Germinal center (tissue), 1 donor: ENCODE measurements at regions not wholly inside any gene's neighbourhood (a gene's known extent, or its start where the extent isn't known, plus 50 kb on each side); places are given as distances from the start of the nearest gene placed in this dataset.

ENCODE experiments used
- DNase-seq: peaks from one replicate; pipeline ENCODE4 v3.0.0; 2012; ENCODE audit warnings: mixed read lengths, low spot score

DNA sequence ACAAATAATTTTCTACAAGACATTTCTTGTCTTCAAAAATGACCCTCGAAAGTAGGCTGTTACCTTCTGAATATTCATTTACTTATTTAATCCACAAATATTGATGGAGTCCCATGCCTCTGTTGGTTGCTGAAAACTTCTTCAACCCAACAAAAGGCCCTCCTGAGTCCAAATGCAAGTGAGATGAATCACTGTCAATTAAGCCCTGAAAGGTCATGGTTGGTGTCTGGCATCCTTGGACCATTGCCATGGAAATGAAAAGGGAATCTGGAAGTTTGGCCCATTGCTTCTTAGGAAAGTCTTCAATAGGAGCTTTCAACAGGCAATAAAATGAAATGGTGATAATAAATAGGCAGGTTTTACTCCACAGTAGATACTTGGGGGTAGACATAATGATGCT lies 364.7 kb upstream of the DYNLRB2 start:
- no peak for DNase-seq

DNA sequence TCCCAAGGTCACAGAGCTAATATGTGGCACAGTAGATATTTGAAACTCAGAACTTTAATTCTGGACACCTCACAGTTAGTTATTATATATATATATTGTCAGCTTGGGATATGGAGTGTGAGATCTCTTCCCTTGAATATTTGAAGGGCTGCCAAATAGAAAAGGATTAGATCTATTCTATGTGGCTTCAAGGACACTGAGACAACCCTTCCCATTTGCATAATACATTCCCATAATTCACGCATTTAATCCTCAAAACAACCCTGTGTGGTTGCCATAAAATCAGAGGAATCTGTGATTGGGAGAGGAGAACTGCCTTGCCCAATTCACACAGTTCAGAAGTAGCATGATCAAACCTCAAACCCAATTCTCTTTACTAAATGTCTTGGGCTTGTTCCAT lies 365.8 kb upstream of the DYNLRB2 start:
- DNase-seq, result no peak

DNA sequence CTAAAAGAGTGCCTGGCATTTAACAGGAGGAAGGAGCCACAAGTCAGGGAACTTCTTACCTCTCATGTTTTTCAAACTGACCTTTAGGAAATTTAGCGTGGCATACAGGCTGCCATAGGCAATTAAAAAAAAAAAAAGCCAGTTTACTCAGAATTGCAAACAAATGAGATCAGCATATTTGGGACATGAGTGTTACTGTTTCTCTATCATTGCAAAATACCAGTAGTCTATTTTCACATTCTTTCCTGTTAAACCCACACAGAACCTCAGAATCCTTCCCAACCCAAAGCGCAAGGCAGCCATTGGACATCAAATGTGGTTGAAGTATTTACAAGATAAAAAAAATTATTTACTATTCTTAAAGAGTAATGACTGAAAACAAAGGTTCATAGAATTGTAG lies 366.4 kb upstream of the DYNLRB2 start:
- DNase-seq, result no peak

DNA sequence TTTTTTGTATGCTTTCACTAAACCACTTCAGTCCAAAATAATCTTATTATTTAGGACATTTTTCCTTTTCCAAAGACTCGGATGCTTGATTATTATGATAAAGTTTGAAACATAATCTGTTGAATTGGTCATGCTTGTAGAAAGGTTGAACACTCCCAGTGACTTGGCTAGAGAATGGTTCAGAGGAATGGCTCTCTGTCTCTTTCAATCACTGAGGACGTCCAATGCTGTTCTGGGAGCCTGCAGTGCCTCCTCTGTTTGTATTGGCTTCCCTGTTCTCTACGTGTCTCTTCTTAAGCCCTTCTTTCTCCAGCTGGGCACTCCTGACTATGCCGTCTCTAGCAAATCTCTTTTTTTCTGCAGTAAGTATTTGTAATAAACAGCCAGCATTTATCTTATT lies 369.0 kb upstream of the DYNLRB2 start:
- DNase-seq, result no peak

DNA sequence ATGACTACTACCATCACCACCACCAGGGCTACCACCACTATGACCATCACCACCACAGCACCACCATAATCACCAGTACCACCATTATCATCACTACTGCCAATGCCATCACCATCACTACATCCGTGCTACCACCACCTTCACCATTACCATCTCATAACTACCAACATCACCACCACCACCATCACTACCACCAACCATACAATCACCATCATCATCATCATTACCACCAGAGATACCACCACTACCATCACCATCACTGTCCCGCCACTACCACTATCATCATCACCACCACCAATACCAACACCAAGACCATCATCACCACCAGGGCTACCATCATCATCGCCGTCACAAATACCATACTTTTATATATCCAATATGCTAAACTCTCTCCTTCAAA lies 369.6 kb upstream of the DYNLRB2 start:
- no peak for DNase-seq

DNA sequence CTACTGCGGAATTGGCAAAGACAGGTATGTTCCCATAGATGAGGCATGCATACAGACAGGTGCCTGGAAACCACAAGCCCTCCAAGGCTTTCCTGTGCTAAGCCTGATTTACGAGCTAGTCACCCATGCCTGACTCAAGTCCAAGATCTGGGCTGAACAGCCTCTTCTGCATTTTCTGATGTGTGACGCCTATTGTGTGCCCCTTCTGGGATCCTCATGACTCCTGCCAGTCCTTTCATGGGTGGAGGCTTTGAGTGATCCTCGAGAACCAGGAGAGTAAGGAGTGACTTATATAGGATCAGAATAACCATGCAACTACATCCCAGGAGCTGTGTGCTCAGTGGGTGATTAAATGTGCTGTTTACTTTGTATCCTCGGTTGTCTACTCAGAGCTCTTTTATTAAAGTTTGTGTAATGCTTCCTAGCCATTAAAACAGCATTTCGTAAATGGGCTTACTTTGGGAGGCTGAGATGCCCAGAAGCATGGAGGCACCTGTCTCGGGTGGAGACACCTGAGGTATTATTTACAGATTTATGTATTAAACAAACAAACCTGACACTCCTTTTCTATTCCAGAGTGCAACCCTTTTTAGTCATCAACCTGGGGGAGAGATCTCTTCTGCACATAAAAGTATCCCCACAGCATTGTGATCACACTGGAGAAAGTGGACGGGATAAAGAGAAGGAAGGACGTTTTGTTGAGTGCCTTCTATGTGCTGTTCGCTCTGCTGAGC lies 373.0 kb upstream of the DYNLRB2 start:
- no peak for DNase-seq

DNA sequence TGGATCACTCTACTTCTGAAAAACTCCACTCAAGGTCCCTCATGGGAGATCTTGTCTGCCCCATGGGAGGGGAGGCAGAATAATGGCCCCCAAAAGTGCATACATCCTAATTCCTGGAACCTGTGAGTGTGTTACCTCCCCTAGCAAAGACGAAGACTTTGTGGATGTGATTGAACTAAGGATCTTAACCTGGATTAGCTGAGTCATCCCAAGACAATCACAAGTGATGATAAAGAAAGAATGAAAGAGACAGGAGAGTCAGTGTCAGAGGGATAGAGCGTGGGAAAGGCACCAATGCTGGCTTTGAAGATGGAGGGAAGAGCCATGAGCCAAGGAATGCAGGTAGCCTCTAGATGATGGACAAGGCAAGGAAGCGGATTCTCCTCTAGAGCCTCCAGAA lies 374.7 kb upstream of the DYNLRB2 start:
- no peak for DNase-seq

DNA sequence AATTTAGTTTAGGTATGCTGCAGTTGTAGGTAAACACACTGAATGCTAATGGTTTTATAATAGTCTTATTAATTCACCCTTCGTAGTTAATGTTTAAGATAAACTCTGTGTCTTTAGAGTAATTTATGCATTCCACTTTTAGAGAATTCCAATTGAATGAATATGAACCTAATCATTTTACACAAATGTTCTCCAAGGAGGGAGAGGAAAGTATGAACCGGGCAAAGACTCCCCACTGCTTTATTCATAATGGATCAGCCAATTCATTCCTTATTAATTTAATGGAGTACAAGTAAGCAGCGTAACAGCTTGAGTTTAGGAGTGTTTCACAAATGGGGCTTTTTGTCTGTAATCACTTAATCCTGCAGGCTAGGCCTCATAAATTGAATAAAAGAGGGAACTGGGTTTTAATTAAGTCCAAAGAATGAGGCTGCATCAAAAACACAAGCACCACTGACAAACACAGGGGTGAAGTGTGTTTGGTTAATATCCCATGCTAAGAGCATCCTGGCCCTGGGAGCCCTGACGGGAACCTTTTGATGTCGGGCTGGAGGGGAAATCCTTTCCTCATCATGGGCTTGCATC lies 375.7 kb upstream of the DYNLRB2 start:
- DNase-seq, result no peak

DNA sequence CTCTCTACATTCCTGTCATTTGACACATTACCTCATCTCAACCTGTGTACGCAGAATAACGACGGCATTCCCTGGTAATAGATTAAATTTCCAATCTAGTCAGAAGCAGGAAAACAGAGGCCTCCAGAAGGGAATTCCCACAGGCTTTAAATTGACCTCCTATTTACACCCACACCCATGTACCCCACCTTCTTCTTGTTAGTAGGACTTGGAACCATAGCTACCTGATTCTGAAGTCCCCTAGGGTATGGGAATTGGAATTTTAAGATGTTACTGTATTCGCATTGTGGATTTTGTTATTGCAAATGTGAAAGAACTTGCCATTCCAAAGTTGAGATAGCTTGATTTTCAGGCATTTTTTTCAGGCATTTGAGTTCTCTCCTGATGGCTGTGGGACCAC lies 377.5 kb upstream of the DYNLRB2 start:
- no peak for DNase-seq

DNA sequence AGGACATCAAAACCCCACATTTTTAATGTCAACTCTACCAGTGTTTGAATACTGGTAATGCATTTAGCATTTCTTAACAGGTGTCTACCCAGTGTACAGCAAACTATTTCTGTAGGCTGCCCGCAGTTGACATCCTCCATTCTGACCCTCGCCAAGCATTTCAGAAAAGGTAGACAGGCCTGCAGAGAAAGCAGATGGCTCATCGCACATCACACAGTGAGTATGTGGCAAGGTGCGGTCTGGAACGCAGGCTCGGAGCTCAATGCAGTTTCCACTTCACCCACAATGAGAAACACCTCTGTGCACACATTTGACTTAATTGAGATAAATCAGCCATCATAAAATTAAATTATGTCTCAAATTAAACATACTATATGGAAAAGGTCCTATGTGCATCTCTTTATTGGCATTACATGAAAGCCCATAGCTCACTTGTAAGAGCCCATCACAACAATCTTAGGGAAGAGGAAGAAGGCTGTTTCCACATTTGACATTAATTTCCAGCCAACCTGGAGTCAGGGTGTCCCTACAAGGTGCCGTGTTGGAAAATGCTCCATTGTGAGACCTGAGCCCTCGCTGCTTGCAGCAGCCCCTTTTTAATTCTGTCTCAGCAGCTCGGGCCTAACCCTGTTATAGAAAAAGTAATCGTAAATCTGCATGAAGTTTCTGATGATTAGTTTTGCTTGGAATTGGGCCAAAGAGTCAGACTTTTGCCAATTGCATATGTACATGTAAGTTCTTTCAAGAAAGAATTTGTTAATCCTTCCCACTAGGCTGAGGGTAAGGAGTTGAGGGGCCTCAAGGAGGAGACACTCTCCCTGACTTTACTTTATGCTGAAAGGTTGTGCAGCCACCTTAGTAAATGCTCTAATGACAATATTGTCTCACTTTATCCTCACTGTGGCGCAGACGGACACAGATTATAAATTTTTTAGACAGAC lies 378.7 kb upstream of the DYNLRB2 start:
- DNase-seq, result no peak

DNA sequence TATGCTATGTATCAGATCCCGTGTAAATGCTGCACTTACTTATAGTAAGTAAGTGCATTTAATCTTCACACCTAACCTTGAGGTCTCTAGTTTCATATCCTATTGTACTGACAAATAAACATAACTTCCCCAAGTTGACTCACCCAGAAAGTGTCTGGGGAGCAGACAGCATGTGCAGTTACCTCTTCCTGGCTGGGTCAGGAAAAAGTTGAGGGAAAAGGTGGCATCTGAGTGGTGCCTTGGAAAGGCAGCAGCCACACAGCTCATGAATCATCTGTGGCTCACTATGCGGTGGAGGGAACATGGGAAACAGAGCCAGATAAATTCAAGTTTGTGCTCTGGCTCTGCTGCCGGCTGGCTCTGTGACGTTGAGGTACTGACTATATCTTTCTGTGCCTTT lies 382.0 kb upstream of the DYNLRB2 start:
- no peak for DNase-seq

DNA sequence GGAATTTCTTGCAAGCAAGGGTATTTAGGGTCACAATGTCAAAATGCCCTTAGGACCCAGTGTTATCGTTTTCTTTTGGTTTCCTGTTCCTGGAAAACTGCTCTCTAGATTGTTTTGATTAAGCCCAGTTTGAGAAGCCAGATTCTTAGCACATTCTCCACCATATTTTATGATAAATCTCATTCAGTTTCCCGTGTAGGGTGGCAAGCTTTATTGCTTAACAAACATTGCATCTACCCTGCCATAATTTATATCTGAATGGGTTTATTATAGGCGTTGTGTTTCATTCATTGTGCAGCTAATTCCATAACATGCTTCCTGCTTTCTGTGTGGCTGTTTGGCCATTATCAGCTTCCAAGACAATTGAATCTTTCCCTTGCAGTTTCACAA lies 389.1 kb upstream of the DYNLRB2 start:
- DNase-seq, result no peak

DNA sequence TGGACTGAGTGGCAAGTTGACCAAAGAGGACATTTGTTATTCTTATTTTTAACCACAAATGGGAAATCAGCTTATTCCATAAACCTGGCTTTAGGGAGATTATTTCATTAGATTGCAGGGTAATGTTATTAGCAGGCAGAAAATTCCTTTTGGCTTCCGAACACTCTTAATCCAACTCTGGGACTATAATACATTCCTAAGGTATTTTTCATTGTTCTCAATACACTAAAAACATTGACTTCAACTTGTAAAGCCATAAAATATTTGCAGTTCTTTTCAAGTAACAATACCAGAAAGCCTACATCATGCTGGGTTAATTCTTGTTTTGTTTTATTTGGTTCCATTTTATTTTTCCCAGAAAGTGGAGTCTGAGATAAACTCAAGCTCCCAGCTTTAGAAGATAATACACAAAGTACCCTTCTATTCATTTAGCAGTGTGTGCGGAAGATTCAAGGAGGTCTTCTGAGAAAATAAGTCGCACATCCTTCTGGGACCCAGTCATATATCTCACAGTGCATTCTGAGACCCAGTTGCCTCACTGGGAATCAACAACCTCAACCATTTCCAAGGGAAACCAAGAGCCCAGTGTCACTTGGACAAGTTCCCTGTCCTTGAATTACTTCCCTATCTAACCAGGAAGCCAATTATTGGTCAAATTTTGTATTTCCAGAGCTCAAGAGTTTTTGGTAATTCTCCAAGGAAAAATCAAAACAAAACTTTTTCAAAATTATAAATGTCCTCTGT lies 389.6 kb upstream of the DYNLRB2 start:
- no peak for DNase-seq

DNA sequence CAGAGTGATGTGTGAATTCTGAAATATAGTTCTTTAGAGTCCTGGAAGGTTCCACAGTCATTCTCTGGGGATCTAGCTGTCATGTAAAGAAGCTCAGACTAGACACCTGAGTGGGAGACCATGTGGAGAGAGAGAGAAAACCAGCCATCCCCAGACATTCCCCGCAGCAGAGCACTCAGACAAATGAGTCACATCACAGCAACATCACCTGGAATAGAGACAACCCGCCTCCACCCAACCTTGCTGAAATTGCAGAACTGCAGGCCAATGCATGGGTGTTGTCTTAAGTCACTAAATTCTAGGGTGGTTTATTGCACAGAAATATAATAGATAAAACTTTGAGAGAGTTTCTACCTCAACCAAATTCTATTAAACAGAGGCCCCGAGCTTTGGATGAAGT lies 392.0 kb upstream of the DYNLRB2 start:
- DNase-seq, result no peak

DNA sequence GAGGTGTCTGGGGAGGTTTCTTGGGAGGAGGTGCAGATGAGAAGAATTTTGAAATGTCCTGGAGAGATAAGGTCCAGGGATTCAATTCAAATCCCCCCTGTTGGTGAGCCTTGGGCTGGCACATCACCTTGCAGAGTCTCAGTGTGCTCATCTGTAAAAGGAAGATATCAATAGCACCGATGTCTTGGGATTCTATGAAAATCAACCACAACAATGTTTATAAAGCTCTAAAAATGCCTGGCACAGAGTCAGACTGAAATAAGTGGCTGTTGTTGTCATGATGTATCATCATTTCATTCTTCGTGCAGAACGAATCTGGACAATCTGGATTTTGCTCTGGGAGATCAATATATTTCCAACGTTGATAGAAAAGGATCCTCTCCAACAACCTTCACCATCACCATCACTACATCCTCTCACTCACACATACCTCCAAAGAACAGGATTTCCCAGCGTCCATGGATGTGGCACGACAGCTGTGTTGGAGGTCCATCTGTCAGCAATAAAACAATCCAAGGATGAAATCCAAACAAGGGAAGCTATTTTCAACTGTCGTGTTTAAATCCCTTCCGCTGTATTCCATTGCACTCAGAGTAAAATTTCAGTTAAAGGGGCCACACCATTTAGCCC lies 393.7 kb upstream of the DYNLRB2 start:
- DNase-seq, result no peak

DNA sequence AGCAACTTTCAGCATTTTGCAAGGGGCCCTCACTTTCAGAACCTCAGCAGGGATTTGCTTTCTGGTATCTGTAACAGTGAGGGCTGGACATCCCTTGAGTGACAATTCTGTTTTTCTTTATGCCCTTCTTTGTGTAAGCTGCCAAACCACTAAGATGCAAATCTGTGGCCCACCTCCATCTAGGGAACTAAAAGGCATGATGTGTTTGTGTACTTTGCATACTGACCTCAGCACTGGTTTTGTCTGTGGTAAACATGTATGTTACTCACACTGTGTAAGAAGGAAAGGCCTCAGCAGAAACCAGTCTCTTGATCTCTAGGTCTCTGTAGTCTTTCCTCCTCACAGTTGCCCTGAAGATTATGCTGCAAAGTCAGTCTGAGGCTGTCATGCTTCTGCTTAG lies 396.6 kb upstream of the DYNLRB2 start:
- no peak for DNase-seq

DNA sequence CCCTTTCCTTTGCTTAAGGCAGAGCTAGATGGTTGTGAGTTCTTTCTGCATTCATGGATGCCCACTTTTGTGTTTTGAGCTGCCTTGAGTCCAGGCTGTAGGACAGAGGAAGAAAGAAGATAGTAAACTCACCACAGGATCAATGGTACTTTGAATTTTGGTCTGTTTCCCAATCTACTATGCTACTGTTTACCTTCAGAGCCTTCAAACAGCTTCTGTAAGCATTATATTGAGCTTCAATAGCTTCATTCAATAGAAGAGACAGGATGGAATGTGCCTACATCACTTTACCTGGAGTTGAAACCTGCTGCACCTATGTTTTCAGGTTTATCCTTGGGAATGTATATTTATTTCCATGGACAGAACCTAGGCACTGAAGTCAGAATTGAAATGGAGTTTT lies 397.9 kb upstream of the DYNLRB2 start:
- DNase-seq, result no peak

DNA sequence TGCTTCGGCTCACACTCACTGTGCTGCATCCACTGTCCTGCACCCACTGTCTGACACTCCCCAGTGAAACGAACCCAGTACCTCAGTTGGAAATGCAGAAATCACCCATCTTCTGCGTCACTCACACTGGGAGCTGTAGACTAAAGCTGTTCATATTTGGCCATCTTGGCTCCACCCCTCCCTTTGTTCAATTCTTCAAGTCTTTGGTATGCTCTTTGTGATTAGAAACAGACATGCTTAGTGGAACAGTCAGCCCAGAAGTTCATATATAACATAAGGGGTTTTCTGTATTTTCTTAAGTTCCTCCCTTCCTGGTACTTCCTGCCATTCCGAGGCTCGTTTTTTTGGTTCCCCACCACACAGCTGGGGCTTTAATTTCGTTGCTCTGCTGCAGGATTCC lies 398.5 kb upstream of the DYNLRB2 start:
- DNase-seq, result no peak

DNA sequence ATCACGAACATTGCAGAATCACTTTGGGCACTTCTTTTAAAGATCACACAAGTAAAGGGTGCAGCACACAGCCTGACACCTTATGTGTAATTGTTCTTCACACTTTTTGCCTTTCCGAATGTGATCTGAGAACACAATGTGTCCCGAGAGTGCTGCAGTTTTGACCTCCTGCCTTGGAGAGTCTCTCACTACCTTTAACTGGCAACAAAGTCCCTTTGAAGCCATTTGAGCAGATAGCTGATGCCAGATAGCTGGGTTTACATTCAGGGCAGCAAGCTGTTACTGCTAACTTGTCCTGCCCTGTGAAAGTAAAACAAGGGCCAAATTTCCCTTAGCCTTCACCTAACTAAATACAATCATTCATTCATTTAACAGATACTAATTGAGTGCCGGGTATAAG lies 411.0 kb upstream of the DYNLRB2 start:
- DNase-seq, result no peak

DNA sequence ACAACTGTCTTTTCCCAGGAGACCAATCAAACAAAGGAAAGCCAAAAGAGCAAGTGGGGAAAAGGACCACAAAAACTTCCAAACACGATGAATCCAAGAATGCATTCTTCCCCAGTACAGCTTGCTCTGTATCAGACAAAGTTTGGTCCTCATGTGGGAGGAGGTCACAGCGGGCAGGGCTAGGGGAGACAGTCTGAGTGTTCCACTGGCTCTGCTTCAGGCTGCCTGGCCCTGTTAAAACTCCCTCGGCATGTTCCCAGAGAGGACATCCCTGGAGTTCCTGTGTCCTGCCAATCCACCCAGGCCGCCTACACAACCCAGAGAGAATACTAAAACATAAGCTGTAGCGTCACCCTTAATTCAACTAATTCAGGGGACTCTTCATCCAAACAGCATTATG lies 415.1 kb upstream of the DYNLRB2 start:
- no peak for DNase-seq

DNA sequence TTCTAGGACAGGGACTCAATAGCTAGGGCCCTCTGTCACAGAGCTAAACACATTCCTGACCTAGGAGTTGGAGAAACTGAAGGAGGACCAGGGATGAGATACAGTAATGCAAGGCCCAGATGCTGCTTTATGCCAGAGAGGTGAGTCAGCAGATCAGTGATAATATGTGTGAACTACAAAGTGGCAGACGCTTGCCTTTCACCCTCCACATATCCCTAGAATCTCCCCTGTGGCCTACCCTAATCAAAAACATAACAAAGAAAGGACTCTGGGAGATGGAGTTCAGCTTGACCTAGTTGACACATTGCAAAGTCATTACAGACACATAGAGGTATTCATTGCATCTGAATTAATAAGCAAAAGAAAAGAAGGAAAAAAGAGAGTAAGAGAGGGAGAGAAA lies 417.6 kb upstream of the DYNLRB2 start:
- DNase-seq, result no peak

DNA sequence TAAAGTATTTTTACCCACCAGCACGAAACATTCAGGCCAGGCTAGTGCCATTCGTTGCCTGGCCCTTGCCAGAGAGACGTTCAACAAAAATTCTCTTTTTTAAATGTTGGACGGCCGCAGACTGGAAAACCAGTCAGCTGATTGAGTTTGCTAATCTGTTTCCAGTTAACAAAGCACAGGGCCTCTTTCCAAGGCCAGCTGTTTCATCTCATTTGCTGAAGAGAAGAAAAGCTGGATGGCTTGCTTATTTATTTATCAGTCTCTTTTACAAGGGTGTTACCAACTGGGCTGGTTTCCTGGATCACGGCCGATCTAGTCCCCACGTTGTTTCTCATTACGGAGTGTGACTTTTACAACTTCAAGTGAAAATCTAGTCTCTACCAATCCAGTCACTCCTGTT lies 418.7 kb upstream of the DYNLRB2 start:
- no peak for DNase-seq
